GM18507 (cell line): ENCODE measurements at regions not wholly inside any gene's neighbourhood (a gene's known extent, or its start where the extent isn't known, plus 50 kb on each side); places are given as distances from the start of the nearest gene placed in this dataset.
"Not testable (repeated sequence)": the region's sequence is repeated elsewhere in the genome, so short reads cannot be mapped to it uniquely, and the experiment has no call there.

ENCODE experiments used
- DNase-seq: peaks from one replicate; pipeline ENCODE4 v3.0.0; 2011; ENCODE audit warnings: low read depth; ENCODE audit not compliant: insufficient read length; ENCODE audit errors: extremely low spot score
- FAIRE-seq: peaks from 2 replicates; lab custom pipeline; 2011; peaks lifted over from hg19 to GRCh38; lab: Jason Lieb, UNC

GRCh38 chr22:49663311-49663711 is 164.4 kb downstream of the BRD1 start:
- no peak for DNase-seq
- no peak for FAIRE-seq

- FAIRE-seq = no peak
- DNase-seq = no peak
Measured at GRCh38 chr22:49662681-49663080, 165.0 kb downstream of the BRD1 start.

GRCh38 chr22:49660794-49661781 is 166.6 kb downstream of the BRD1 start:
- FAIRE-seq (no peak), DNase-seq (no peak)

GRCh38 chr22:49660321-49660720 is 167.4 kb downstream of the BRD1 start:
- FAIRE-seq (no peak), DNase-seq (no peak)

DNA sequence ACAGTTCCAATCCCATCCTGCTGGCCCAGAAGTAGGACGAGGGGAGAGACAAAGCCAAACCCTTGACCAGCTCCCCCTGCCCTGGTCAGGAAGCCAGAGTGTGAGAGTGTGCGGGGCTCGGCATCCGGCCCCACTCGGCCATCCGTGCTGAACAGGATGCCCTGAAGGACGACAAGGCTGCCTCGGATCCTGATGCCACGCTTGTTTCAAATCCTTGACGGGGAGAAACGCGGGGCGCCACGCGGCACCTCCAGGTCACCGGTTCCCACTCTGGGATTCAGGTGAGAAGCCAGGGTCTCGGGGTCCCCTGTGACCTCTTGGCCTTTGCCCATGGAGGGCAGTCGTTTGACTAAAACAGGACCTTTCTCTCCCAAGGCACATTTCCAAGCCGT is 167.8 kb downstream of the BRD1 start:
- DNase-seq (no peak), FAIRE-seq (no peak)

- DNase-seq = no peak
- FAIRE-seq = no peak
Measured at GRCh38 chr22:49659281-49659923, 168.3 kb downstream of the BRD1 start.

- no peak for DNase-seq
Measured at GRCh38 chr22:49658902-49659280, 168.8 kb downstream of the BRD1 start.

DNA sequence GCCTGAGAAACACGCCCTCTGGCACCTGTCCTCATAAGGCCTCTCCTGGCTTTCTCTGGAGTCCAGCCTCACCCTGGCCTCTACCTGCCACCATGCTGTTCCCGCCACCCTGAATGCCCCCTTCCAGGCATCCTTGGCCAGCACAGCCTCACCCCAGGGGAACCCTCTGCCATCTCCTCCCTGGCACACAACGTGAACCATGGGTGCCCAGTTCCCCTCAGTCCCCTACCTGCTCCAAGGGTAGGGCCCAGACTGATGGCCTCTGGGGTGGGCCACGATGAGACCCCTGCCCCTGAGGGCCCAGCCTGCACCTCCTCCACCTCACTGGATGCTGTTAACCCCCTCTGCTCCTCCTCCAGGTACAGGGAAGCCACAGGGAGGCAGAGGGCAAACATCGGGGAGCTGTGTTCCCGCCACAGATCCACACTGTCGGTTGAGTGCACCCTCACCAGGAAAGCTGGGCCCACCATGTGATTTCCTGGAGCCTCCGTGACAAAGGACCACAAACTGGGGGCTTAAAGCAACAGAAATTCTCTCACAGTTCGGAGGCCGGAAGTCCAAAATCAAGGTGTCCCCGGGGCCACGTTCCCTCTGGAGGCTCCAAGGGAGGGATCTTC is 169.6 kb downstream of the BRD1 start:
- DNase-seq (no peak), FAIRE-seq (no peak)

More at GRCh38 chr22:49658902-49659280, 168.8 kb downstream of the BRD1 start:
- FAIRE-seq = no peak

GRCh38 chr22:49657275-49657973 is 170.2 kb downstream of the BRD1 start:
- FAIRE-seq = peak; percentile 99

GRCh38 chr22:49656883-49657274 is 170.8 kb downstream of the BRD1 start:
- peak; percentile 80 for FAIRE-seq
- not testable (repeated sequence) for DNase-seq

More at GRCh38 chr22:49657275-49657973, 170.2 kb downstream of the BRD1 start:
- peak; percentile 53 for DNase-seq

- no peak for DNase-seq
- FAIRE-seq = no peak
Measured at GRCh38 chr22:49656291-49656851, 171.3 kb downstream of the BRD1 start.

- FAIRE-seq (no peak), DNase-seq (no peak)
Measured at GRCh38 chr22:49655168-49655812, 172.4 kb downstream of the BRD1 start.

DNA sequence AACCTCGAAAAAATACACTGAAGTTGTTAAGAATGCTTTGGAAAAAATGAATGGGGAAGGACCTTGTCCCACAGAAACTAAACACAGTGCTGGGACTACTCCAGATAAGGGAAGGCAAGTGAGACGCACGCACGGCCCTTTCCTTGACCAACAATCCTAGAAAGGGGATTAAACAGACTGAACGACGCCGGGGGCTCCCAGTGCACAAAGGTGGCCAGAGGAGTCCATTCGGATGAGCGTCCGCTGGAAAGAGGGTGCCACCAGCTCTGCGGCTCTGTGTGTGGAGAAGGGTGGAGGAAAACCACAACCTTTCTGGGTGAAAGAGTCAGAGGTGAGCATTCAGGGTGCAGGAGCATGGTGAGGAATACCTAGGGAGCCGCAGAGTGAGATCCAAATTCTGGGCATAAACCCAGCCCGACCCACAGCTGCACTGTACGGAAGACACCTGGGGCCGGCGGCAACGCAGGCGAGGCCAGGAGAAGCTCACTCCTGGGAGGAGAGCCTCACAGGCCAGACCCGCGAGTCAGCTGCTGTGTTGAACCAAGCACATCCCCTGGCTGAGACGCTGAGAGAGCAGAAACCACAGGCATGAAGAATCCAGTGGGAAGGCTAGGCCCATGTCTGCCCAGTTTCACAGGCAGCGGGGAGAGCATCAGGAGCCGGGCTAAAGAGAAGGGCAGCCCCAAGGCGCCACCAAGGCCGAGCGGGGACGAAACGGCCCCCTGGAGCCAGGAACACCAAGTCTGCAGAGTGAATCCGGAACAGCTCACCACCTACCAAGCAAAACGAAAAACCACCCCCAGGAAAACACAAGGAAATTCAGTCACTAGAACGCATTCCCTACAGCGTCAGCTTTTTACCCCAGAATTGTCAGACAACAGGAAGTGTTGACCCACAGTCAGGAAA is 177.1 kb downstream of the BRD1 start:
- no peak for FAIRE-seq
- no peak for DNase-seq

- no peak for DNase-seq
- FAIRE-seq = no peak
Measured at GRCh38 chr22:49649166-49650068, 178.3 kb downstream of the BRD1 start.

GRCh38 chr22:49648053-49648452 is 179.6 kb downstream of the BRD1 start:
- no peak for DNase-seq

GRCh38 chr22:49647627-49648026 is 180.0 kb downstream of the BRD1 start:
- DNase-seq = no peak
- no peak for FAIRE-seq

More at GRCh38 chr22:49648053-49648452, 179.6 kb downstream of the BRD1 start:
- no peak for FAIRE-seq

GRCh38 chr22:49646876-49647275 is 180.8 kb downstream of the BRD1 start:
- FAIRE-seq (no peak), DNase-seq (no peak)
